HG03097 (cell line): ENCODE measurements at regions not wholly inside any gene's neighbourhood (a gene's known extent, or its start where the extent isn't known, plus 50 kb on each side); places are given as distances from the start of the nearest gene placed in this dataset.

Experiments used
- ATAC-seq: cut with Tn5 transposase; IDR thresholded peaks from one replicate; pipeline ENCODE4 v1.9.1; 2021; ENCODE audit not compliant: unreplicated experiment, low FRiP score

- no peak for ATAC-seq
Observed at GRCh38 chr3:16102187-16102561, 72.3 kb upstream of the GALNT15 start.

- ATAC-seq, result no peak
Observed at GRCh38 chr3:16102905-16103364, 71.5 kb upstream of the GALNT15 start.

GRCh38 chr3:16103472-16103871 lies 71.0 kb upstream of the GALNT15 start:
- no peak for ATAC-seq

GRCh38 chr3:16104156-16104555 lies 70.3 kb upstream of the GALNT15 start:
- no peak for ATAC-seq

GRCh38 chr3:16106050-16106449 lies 68.4 kb upstream of the GALNT15 start:
- no peak for ATAC-seq

GRCh38 chr3:16108424-16108823 lies 66.1 kb upstream of the GALNT15 start:
- ATAC-seq, result no peak

GRCh38 chr3:16109929-16110328 lies 64.6 kb upstream of the GALNT15 start:
- ATAC-seq, result no peak

GRCh38 chr3:16112910-16113504 lies 61.5 kb upstream of the GALNT15 start:
- no peak for ATAC-seq

- ATAC-seq, result no peak
Observed at GRCh38 chr3:16113704-16114103, 60.8 kb upstream of the GALNT15 start.

GRCh38 chr3:16114429-16114828 lies 60.1 kb upstream of the GALNT15 start:
- ATAC-seq, result no peak

GRCh38 chr3:16114930-16115329 lies 59.5 kb upstream of the GALNT15 start:
- ATAC-seq, result no peak

- ATAC-seq, result no peak
Observed at GRCh38 chr3:16118396-16118795, 56.1 kb upstream of the GALNT15 start.

- ATAC-seq, result no peak
Observed at GRCh38 chr3:16119887-16120286, 54.6 kb upstream of the GALNT15 start.

- ATAC-seq, result no peak
Observed at GRCh38 chr3:16121391-16121790, 53.1 kb upstream of the GALNT15 start.

GRCh38 chr3:16122155-16122554 lies 52.3 kb upstream of the GALNT15 start:
- ATAC-seq, result no peak

GRCh38 chr3:16122661-16123060 lies 51.8 kb upstream of the GALNT15 start:
- ATAC-seq, result no peak

- no peak for ATAC-seq
Observed at GRCh38 chr3:16124636-16125035, 49.8 kb upstream of the GALNT15 start.
